ENCODE measurements at regions not wholly inside any gene's neighbourhood (a gene's known extent, or its start where the extent isn't known, plus 50 kb on each side); places are given as distances from the start of the nearest gene placed in this dataset.
A peak's percentile ranks its signal among the peaks of the same experiment; 100 is the strongest.
"Not testable (repeated sequence)": the region's sequence is repeated elsewhere in the genome, so short reads cannot be mapped to it uniquely, and the experiment has no call there.

DNA sequence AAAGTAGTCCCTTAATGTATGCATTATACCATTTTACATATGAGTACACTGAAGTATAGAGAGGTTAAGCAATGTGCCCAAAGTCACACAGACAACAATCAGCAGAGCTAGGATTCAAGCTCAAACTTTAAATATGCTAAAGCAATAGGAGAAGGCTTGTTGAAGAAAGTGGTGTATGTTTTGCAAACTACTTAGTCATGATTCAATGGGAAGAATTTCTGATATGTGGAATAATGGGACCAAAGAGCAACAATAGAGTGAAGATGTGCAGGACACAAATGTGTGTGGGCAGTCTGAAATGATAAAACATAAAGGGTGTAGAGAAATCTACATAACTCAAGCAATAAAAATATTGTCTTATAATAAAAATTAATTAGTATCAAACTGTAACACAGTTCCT is 109.0 kb upstream of the ARSJ start:
- no peak for DNase-seq

DNA sequence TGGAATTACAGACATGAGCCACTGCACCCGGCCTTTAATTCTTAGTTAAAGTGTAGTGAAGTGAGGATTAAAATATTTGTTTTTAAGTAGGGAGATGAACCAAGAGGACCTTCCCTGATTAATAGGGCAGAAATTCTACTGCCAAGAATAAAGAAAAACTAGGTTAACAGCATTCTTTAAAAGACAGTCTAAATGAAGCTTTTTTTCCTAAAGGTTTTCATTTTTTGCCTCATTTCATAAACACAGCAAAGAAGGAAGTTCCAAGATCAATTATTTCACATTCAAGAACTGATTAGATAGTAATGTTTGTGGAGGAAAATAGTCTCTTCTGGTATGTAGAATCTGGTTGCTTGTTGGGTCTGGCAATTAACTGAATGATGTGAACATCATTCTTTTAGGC is 112.1 kb upstream of the ARSJ start:
- no peak for DNase-seq

DNA sequence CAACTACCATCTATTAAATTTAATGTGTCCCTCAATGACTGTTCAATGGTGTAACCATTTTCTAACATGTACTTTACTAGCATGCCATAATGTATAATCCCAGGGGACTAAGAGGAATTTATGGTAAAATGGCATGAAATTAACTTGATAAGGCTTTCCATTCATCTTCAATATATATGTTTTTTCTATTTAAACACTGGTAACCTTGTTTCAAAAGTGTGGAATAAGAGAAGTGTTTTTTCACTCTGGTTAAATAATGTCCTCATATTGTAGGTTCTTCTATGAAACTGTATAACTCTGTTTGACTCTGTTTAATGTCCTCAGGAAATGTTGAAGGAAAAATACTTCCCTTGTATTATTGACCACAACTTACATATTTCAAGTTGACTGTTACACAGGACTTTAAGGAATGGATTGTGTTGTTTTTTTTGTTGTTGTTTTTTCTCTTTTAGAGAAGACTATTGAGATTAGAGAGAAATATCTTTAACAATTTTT is 113.8 kb upstream of the ARSJ start:
- no peak for DNase-seq

DNA sequence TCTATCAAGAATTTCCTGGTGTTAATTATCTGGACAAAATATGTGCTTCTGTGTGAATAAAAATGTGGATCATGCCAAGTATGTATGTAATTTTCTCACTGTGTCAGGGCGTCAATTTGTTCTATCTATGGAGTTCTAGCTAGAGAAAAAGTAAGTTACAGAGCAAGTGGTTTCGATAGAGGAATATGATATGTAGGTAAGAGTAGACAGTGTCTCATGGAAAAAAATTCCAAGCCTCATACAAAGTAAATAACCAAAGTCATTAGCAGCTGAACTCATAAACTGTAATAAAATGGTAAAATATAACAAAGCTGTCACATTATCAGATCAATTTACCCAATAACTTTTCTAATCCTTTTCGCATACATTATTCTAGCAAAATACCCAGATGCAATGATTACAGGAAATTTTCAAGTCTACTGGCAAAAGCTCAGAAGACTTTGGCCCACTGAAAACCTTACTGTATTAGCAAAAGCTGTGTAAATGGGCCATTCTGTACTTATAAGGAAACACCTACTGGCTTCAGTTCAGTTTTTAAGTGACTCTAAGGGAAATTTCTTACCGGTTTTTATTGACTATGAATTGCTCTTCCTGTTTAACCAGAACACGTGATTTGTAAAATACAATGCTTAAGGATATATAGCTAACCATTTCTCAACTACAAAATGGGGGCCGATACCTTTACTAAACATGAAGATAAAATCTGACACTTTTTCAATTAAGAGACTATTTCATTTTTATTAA is 121.0 kb upstream of the ARSJ start:
- DNase-seq, result no peak

DNA sequence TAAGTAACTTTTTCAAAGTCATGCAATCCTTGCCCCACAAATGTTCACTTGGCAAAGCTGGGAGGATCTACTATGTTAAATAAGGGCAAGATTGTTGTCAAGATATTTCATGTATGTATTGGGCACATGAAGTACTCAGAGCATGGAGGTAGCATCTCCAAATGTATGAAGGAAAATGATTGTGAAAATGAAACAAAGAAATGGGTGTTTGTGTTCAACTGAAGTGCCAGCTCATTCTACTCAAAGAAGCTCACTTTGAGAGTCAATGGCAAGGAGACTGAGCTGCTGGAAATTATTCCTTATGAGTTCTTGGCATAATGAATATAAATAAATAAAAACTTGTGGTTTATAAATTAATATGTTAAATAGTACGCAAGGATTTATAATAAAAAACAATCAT is 124.5 kb upstream of the ARSJ start:
- no peak for DNase-seq

DNA sequence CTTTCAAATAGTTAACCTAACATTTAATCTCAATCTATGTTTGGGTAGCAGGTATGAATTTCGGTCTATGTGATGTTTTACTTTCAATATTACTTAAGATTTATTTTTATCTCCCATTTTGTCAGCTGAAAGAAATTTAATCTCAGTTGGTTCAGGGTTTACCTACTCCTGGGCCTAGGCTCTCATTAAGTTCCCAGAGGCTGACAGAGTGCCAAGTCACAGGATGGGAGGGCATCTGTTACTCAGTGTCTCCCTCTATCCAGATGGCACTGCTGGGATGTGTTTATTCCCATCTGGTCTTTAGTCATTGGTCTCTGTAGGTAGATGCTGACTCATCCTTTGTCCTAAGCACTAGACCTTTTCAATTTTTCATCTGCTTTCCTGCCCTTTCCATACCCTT is 129.4 kb upstream of the ARSJ start:
- DNase-seq, result no peak

DNA sequence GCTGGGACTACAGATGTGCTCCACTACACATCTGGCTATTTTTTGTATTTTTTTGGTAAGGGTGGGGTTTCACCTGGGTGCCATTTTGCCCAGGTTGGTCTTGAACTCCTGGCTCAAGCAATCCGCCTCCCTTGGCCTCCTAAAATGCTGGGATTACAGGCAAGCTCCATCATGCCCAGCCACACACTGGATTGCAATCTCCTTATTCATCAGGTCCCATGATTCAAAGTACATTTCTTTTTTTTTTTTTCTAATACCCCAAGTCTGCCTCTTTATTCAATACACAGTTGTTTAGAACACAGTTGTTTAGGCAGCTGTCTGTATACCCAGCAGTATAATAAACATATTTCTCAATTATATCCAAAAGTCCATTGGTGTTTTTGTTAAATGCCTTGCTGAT is 130.3 kb upstream of the ARSJ start:
- DNase-seq, result no peak

DNA sequence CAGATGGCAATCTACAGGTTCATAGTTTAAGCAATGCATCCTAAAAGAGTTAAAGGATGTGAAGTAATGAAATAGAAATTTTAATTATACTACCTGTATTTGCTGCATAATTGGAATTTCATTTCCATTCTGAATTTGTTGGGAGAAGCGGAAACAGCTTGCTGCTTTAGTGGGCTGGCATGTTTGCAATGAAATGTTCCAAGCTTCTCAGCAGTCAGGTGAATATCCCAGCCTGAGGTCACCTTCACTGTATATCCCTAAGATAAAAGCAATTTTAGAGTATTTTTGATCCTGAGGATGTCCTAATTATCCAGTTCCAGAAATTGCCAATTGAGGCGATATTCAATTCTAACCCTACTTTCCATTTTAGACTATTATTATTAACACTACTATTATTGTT is 136.1 kb upstream of the ARSJ start:
- DNase-seq, result no peak

DNA sequence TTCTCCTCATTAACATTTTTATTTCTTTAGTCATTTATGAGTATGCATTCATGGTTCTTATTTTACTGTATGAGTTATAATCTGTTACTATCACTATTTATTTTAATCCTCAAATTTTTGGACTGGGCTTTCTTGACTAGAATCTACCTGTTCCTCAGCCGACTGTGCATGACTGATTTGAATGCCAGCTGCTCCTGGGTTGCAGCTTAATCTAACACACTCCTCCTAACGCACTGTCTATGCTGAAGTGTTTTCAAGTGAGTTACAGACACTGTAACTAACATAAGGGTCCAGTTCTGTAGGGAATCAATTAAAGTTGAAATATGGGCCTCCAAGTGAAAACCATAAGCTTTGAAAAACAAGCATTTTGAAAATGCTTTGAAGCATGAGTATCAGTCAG is 137.4 kb upstream of the ARSJ start:
- no peak for DNase-seq

DNA sequence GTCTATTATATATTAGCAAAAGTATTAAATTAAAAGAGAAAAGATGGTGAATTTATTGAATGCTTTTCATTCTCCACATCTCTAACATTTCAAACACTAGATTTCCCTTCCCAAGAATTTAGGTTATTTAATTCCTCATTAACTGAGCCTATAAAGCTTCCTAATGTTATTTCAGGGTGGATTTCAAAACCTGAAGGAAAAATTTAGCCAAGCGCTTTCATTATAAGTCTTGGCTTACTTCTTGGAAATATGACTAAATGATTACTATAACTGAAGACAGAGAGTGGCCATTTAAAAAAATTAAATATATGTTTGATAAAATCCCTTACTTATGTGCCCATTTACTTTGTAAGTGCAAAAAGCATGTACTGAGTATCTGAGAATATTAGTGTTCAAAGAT is 141.8 kb upstream of the ARSJ start:
- no peak for DNase-seq

DNA sequence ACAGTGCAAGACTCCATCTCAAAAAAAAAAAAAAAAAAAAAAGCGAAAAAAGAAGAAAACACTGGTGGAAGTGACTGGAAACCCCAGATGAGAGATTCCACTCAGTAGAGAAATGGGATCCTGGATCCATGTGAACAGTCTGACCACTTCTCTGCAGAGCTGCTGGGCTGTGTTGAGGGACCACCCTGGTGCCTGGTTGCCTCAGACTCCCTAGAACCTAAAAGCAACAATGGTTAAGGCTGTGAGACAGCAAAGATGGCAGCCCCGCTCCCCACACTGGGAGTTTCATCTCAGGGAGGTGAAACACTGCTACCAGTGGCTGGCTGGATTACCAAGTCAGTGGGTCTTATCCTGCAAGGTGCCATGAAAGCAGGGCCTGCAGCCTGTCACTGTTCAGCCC is 152.8 kb upstream of the ARSJ start:
- DNase-seq, result no peak

DNA sequence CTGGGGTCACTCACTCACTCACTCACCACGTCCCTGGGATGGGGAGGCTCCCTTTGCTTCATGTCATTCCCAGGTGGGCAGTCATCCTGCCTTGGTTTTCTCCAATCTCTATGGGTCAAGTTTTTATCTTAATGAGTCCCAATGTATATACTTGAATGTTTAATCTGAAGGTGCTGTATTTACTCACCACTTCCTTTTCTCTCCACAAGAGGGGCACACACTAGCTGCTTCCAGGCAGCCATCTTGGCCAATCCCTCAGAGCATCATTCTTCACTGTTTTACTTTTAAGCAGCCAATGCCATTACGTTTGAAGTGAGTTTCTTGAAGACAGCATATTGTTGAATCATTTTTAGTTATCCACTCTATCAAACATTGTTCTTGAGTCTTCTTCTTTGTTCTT is 153.4 kb upstream of the ARSJ start:
- DNase-seq, result peak in 1 of 3 donors; percentile 1

DNA sequence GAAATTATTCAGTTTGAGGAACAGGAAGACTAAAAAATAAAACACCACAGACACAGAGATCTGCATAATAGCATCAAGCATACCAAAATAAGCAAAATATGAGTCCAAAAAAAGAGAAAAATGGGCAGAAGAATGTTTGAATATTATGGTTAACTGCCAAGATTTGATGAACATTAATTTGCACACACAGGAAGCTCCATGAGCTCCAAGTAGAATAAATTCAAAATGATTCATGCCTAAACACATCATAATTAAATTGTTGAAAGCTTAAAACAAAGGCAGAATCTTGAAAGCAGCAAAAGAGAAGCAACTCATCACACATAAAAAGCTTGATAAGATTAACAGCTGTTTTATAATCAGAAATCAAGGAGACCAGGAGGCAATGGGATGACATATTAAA is 156.6 kb upstream of the ARSJ start:
- DNase-seq, result no peak

DNA sequence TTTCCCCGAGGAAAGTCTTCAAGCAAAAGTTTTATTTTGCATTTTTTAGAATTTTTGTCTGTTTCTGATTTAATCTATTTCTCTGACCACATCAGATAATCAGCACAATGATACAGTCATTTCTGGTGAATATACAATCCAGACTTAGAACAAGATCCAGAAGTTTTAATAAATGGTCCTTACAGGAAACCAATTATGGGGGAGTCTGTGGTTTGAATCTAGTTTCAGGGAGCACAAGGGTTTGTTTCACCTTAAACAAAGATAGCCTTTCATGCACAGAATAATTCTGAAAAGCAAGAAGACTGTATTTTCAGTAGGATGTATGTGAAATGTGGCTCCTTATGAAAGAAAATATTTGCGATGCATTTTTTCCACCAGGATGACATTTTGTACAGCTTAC is 158.5 kb upstream of the ARSJ start:
- no peak for DNase-seq

DNA sequence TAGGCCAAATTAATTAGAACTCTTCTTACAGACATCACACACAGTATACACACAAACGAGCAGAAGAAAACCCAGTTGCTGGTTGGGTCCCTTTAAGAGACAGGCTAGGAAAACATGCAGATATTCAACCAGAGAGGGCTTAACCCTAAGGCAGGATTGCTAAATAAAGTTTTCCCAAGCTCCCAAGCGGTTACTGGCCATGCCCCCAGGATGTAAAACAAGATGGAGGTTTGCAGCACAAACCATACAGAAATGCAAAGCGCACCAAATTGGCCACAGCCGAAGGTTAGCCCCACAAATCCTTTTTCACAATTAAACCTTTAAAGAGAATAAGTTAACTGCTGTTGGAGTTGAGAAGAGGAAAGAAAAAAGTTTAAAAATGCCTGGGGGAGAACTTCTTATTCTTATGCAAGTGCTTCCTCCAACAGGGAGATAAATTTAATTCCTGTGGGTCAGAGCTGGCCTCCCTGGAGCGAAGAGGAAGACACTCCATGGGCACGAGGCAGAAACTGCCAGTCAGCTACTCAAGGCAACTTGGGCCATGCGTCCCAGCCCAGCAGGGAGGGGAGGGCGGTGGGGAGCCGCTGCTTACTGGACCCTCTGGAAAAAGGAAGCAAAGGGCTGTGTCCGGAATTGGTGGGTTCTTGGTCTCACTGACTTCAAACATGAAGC is 167.6 kb upstream of the ARSJ start:
- DNase-seq, result peak; percentile 9 to 23 (median 11)

DNA sequence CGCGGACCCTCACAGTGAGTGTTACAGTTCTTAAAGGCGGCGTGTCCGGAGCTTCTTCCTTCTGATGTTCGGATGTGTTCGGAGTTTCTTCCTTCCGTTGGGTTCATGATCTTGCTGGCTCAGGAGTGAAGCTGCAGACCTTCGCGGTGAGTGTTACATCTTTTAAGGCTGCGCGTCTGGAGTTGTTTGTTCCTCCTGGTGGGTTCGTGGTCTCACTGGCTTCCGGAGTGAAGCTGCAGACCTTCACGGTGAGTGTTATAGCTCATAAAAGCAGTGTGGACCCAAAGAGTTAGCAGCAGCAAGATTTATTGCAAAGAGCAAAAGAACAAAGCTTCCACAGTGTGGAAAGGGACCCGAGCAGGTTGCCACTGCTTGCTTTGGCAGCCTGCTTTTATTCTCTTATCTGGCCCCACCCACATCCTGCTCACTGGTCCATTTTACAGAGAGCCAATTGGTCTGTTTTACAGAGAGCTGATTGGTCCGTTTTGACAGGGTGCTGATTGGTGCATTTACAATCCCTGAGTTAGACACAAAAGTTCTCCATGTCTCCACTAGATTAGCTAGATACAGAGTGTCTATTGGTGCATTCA is 168.3 kb upstream of the ARSJ start:
- DNase-seq, result peak in 1 of 3 donors; percentile 1

DNA sequence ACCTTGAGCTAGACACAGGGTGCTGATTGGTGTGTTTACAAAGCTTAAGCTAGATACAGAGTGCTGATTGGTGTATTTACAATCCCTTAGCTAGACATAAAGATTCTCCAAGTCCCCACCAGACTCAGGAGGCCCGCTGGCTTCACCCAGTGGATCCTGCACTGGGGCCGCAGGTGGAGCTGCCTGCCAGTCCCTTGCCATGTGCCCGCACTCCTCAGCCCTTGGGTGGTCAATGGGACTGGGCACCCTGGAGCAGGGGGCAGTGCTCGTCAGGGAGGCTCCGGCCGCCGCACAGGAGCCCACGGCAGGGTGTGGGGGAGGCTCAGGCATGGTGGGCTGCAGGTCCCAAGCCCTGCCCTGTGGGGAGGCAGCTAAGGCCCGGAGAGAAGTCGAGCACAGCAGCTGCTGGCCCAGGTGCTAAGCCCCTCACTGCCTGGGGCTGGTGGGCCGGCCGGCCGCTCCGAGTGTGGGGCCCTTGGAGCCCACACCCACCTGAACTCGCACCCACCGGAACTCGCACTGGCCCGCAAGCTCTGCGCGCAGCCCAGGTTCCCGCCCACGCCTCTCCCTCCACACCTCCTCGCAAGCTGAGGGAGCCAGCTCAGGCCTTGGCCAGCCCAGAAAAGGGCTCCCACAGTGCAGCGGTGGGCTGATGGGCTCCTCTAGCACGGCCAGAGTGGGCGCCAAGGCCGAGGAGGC is 169.1 kb upstream of the ARSJ start:
- DNase-seq, result not testable (repeated sequence)

DNA sequence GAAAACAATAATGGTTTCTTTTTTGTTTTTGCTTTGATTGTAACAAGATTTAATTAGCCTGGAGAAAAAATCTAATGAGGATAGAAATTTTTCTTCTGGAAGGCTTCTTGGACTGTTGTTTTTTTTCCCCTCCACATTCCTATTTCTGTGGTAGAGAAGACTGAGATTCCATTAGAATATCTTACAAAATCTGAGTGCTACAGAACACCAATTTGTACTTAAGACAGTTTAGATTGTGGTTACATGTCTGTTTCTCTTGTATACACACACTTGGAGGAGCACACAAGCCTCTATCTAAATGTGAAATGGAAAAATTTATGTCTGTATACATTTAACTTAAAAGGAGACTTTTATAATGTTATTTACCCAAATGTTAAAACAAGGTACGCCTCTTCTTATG is 176.9 kb upstream of the ARSJ start:
- DNase-seq, result no peak

DNA sequence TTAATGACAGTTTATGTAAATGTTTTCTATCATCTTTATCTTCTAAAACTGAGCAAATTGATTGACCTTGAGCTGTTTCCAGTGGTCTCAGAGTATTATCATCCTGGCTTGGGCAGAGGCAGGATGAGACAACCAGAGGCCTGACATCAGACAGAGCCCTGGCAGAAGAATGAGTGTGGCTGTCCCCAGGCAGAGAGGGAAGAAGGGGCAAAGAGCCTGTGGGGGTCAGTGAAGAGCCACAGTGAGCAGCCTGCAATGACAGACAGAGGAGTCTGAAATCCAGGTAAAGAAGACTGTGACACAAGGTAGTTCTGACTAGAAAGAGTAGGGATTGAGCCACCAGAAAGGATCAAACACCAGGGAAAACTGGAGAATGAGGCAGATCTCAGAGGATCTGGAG is 182.4 kb upstream of the ARSJ start:
- DNase-seq, result no peak

DNA sequence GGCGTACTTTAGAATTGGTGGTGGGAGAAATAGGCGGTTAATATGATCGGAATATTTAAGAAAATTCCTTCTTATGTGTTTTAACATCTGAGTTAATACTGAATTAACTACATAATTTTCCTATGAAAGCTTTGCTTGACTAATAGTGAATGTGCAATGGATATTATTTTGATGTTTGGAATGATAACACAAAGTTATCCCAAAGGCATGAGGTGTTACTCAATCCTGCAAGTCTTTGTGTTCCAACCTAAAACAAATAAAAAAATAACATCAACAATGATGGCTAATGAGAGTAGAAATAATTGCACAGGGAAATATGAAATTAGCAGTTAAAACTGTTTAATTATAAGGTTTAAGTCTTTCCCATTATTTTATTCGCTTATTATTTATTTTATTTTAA is 183.6 kb upstream of the ARSJ start:
- DNase-seq, result no peak

DNA sequence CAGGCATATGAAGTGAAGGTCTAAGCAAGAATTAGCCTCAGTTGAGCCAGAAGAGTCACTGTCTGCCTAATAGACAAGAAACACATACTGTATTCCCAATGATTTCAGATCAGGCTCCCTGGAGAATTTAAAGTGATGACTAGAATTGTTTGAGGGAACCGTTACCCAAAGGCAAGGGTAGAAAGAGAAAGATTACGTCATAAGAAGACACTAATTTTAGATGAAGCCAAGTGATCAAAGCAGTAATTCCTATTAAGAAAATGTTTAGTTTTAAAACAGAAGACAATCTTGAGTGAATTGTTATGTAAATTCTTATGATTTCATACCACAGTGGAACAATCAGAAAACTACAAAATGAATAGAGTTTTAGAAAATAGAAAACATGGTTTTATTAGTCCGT is 194.5 kb upstream of the ARSJ start:
- DNase-seq, result no peak

DNA sequence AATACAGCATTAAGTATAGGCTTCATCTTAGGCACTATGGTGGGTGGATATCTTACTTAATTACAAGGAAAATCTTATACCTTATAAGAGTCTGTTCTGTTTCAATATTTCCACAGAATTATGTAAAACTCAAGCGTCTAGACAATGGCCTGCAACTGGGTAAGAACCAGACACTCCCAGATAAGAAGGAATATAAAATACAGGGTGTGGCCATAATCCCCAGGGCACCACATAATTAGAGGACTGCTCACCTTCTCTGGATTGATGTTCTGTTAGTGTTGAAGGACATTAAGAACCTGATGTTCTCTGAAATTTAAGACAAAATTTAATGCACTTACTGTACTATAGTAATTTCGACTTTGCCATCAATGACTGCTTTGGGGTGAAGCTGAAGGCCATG is 198.2 kb upstream of the ARSJ start:
- DNase-seq, result no peak

DNA sequence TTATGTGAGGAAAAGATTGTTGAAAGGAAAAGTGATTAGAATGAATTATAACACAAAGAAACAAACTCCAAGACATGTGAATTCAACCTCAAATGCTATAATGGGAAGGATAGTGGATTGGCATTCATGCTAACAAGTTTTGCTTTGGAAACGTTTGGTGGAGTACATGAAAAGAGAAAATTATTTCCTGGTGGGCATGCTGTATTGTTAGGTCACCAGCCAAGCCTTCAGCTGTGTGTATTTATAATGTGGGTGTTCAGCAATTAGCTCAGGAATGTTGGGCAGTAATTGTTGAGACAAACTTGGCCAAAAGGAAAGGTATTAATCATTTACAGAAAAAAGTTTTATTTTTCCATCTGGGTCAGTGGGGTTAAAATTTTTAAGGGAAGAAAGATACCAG is 198.9 kb upstream of the ARSJ start:
- DNase-seq, result no peak

DNA sequence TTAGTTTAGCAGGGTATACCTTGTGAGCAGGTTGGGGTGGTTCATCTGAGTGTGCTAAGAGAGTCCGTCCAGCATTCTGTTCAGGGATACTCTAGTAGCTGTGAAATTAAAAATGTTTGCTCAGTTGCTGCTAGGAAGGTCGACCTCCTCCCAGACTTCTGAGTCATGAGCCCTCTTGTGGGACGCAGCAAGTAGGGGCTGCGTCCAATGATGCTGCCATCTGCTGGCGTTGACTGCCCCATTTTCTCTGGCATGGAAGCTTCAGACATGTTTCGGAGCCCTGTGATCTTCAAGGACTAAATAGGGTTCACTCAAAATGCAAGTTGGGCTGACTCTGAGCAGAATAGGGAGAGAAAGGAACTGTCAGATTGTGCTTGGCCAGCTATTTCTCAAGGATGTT is 201.0 kb upstream of the ARSJ start:
- peak; percentile 16 to 27 (median 26) for DNase-seq

Measured in suppressor macrophage treated with lipopolysaccharide for 1 hour (primary cell).